VCaP (cell line): ENCODE measurements at regions not wholly inside any gene's neighbourhood (a gene's known extent, or its start where the extent isn't known, plus 50 kb on each side); places are given as distances from the start of the nearest gene placed in this dataset.

Source experiments
- H3K27ac ChIP-seq: fragments of 450-650 bp; 2 replicates; pipeline ENCODE4 v1.5.1; 2017
- TF ChIP-seq, protein P1 (sequence below): fragments of 450-650 bp; conservative IDR thresholded peaks from 2 replicates; pipeline ENCODE4 v1.5.1; 2017; ENCODE audit warnings: mild to moderate bottlenecking, moderate library complexity

DNA sequence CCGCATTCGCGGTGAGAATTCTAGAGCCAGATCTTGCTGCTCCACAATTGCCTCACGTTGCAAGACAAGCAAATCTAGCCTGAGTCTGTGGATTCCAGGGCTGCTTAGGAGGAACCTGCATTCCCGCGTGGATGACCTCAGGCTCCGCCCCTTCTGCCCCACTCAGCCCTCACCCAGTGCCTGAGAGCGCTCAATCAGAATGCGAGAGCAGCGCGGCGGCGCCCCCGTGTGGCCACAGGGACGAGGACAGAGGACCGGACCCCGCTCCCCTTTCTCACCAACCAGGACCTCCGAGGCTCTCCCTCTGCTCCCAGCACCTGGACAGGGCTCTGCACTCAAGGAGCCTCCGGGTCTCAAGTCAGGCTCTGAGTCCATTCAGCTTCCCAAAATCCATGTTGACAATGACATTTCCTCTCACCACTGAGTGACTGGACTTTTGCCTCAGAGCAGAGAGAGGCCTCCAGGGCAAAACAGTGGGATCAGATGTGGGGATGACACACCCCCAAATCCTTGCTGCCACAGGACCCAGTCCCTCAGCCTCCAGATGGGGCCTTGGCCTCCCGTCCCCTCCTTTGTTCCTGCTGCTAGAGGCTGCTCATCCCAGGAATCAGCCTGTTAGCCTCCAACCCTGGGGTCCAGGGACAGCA, 52.0 kb downstream of the RPP21 start:
- H3K27ac ChIP-seq = no peak overlapping the region
- TF ChIP-seq, protein P1, sequence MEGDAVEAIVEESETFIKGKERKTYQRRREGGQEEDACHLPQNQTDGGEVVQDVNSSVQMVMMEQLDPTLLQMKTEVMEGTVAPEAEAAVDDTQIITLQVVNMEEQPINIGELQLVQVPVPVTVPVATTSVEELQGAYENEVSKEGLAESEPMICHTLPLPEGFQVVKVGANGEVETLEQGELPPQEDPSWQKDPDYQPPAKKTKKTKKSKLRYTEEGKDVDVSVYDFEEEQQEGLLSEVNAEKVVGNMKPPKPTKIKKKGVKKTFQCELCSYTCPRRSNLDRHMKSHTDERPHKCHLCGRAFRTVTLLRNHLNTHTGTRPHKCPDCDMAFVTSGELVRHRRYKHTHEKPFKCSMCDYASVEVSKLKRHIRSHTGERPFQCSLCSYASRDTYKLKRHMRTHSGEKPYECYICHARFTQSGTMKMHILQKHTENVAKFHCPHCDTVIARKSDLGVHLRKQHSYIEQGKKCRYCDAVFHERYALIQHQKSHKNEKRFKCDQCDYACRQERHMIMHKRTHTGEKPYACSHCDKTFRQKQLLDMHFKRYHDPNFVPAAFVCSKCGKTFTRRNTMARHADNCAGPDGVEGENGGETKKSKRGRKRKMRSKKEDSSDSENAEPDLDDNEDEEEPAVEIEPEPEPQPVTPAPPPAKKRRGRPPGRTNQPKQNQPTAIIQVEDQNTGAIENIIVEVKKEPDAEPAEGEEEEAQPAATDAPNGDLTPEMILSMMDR = peak; percentile 95

DNA sequence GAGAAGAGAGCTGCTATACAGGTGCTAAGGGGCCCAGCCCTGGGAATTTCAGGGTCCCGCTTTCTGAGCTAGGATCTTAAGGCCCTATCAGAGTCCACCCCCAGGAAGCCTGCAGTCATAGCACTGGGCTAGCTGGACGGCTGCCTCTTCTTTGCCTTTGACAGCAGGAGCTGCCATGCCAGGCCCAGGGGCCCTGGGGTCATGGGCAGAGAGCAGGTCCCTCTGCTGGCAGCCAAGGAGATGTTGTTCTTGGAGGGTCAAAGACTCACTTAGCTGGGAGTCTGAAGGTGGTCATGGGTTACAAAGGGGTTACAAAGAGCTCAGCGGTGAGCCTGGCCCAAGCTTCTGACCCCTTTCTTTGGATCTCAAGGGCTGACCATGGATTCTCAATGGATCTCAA, 52.7 kb downstream of the RPP21 start:
- H3K27ac ChIP-seq = no peak overlapping the region
- TF ChIP-seq, protein P1 = no peak

DNA sequence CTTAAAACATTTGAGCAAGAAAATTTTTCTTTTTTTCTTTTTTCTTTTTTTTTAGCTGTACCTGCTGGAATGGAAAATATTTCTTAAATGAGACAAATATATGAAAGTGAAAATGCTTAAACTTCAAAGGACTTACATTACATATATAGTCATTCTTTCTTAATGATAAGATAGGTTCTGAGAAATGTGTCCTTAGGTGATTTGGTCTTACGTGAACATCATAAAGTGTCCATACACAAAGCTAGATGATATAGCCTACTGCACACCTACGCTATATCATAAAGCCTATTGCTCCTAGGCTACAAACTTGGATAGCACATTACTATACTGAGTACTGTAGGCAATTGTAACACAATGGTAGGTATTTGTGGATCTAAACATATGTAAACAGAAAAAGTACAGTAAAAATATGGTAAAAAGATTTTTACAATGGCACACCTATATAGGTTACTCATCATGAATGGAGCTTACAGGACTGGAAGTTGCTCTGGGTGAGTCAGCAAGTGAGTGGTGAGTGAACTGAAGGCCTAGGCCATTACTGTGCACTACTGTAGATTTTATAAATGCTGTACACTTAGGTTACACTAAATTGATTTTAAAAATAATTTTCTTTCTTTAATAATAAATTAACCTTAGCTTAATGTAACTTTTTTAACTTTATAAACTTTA, 54.6 kb downstream of the RPP21 start:
- H3K27ac ChIP-seq = no peak overlapping the region
- TF ChIP-seq, protein P1 = no peak

DNA sequence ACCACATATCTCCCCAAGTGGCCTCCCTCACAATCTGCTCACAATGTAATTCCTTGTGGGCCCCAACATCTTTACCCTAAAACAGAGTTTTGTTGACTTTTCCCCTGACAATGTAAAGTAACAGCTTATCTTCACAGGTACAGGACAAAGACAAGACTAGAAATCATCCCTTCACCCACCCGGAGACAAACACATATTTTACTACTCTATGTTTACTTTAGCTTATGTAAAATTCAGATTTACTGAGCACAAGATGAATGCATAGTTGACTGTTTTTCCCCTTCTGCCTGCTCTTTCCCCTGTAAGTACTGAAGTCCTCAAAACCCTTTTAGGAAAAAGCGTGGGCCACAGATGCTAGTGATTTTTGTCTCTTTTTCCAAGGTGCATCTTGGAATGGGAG, 61.0 kb downstream of the RPP21 start:
- TF ChIP-seq, protein P1 = no peak

DNA sequence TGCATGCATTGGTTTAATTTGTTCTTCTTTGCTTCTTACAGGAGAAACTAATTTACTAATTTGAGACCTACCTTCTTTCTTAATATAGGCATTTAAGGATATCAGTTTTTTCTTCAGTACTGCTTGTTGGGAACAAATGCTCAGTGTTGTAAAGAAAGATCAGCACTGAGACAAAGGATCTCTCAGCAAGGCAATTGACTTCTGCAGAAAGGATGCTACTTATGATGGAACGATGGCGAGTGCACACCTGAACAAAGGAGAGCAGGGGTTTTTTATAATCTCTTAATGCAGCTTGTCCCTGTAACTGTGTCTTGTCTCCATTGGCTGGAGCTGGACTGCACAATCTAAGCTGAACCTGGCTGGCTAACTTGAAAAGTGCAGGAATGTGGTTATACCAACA, 64.2 kb downstream of the RPP21 start:
- no peak overlapping the region for H3K27ac ChIP-seq
- TF ChIP-seq, protein P1 = no peak

More for the DNA sequence above, 61.0 kb downstream of the RPP21 start:
- H3K27ac ChIP-seq = no peak overlapping the region

DNA sequence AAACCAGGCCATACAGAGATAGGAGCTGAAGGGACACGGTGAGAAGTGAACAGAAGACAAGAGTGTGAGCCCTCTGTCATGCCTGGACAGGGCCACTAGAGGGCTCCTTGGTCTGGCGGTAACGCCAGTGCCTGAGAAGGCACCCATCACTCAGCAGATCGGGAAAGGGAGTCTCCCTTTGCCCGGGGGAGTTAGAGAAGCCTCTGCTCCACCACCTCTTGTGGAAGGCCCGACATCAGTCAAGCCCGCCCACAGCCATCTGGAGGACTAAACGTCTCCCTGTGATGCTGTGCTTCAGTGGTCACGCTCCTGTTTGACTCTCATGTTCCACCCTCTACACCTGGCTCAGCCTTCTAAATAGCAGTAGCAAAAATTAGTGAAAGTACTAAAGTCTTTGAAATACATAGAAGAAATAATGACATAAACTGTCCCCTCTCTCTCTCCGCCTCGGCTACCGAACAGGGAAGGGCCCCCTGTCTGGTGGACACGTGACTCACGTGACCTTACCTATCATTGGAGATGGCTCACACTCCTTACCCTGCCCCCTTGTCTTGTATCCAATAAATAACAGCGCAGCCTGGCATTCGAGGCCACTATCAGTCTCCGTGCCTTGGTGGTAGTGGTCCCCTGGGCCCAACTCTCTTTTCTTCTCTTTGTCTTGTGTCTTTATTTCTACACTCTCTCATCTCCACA, 66.7 kb downstream of the RPP21 start:
- no peak overlapping the region for H3K27ac ChIP-seq
- TF ChIP-seq, protein P1 = peak; percentile 89

DNA sequence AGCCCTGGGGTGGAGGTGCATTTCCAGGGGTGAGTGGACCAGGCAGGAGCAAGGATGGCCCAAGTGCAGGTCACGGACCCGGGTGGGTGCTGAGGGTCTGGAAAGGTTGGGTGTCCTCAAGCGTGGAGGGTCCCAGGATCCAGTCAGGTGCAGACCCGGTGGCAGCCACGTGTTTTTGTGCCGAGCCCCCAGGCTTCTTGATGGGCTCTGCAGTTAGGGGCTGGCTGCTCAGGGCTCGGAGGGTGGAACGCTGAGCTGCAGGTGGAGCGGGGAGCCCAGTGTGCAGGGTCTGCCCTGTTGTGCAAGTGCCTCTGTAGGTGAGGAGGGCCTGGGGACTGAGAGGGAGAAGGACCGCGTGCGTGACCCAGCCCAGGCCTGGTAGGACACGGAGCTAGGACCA, 70.9 kb upstream of the HLA-E start:
- TF ChIP-seq, protein P1 = no peak
- H3K27ac ChIP-seq = no peak overlapping the region
